Stomach (tissue), 8 donors: ENCODE measurements at regions not wholly inside any gene's neighbourhood (a gene's known extent, or its start where the extent isn't known, plus 50 kb on each side); places are given as distances from the start of the nearest gene placed in this dataset.

Experiments used
- DNase-seq, 2 donors: peaks; one replicate each; pipeline versions ENCODE4 v3.0.0 to v3.0.0-alpha.2; 2013 to 2019
- H3K27ac ChIP-seq, 5 donors: fragments of 200-600 bp in 4 of 5; sonication (generic) in 4 of 5; one replicate each; pipeline ENCODE4 v1.5.1; 2013 to 2019; ENCODE audit warnings: mild to moderate bottlenecking in 1 of 5, moderate library complexity in 1 of 5
- H3K27me3 ChIP-seq, 3 donors: fragments of 200-600 bp; sonication (generic); one replicate each; pipeline ENCODE4 v1.5.1; 2017 to 2019; ENCODE audit warnings: mixed run types in 1 of 3
- H3K36me3 ChIP-seq, 4 donors: fragments of 200-600 bp; sonication (generic); 1 replicate in 3 of 4; 2 replicates in 1 of 4; pipeline ENCODE4 v1.5.1; 2016 to 2019
- H3K4me1 ChIP-seq, 4 donors: fragments of 200-600 bp; sonication (generic); one replicate each; pipeline ENCODE4 v1.5.1; 2016 to 2019
- H3K4me3 ChIP-seq, 4 donors: fragments of 200-600 bp; sonication (generic) in 3 of 4; one replicate each; pipeline ENCODE4 v1.5.1; 2016 to 2019; ENCODE audit warnings: mild to moderate bottlenecking in 1 of 4
- H3K9me3 ChIP-seq, 4 donors: fragments of 200-600 bp; sonication (generic); one replicate each; pipeline ENCODE4 v1.5.1; 2016 to 2019
- EP300 ChIP-seq: sonication (generic); formaldehyde crosslinking; IDR thresholded peaks from one replicate; pipeline ENCODE4 v1.6.1; 2017; ENCODE audit warnings: antibody characterized with exemption
- POLR2A ChIP-seq, 4 donors: fragments of 450-650 bp; IDR thresholded peaks; one replicate each; pipeline ENCODE4 v1.6.1; 2016; ENCODE audit warnings: antibody characterized with exemption in 4 of 4, control low read depth in 2 of 4, mild to moderate bottlenecking in 1 of 4, moderate library complexity in 1 of 4
- POLR2AphosphoS5 ChIP-seq, 3 donors: sonication (generic); formaldehyde crosslinking; IDR thresholded peaks; one replicate each; pipeline ENCODE4 v1.6.1; 2016; ENCODE audit warnings: antibody characterized with exemption in 3 of 3
- WGBS, 5 donors: extraction: QIAGEN DNeasy Blood & Tissue Kit in 3 of 5; methylation state at CpG; one replicate each; pipeline versions ENCODE4 v1.1.5 to v1.1.7; 2013 to 2018; 5-methylcytosine and 5-hydroxymethylcytosine counted together
- intact Hi-C: fragments of 100-400 bp; cut with DNase I; formaldehyde crosslinking; loops from one replicate; pipeline ENCODE4 v1.15.1; 2023; ENCODE audit warnings: low total_unique reads
- TF ChIP-seq, protein P1 (sequence below), 7 experiments: fragments of 450-650 bp in 4 of 7; fragments of 200-600 bp in 3 of 7; sonication (generic) in 3 of 7; IDR thresholded peaks; one replicate each; pipeline ENCODE4 v1.5.1; 2016 to 2019; ENCODE audit warnings: antibody characterized with exemption in 7 of 7, control low read depth in 2 of 7, mild to moderate bottlenecking in 1 of 7
- donor health status: healthy with polysubstance abuse.
- donor health status: Bipolar disorder and iron deficiency.
- donor health status: healthy.

DNA sequence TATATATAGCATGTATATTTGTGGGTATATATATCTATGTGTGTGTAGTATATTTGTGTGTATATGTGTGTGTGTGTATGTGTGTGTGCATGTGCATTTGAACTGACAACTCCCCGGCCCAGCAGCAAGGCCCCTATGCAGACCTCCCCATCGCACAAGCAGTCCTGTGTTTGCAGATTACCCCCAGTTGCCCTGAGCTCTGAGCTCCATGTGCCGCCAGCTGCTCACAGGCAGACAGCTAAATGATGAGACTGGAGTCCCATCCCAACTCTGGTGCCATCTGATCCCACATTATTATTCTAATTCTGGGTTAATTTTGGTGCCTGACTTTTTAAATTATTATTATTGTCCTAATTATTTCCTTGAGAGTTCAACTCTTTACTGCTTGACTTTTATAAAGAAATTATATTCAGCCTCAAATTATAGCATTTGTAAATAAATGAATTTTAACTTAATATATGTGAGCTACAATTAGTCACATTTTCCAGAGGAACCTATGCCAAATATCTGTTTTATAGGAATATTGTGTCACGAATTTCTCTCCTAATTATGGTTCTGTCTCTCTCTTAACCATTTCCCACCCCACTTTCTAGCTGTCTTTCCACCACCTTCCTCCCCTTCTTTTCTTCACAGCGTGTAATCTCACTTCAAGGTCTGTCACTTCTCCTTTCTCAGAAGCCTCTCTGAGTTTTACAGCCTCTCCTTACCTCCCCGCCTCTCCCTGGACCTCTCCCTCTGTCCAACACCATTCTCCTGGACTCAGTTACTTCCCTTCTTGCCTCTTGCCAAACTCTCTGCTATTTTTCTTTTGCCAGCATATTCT lies 90.6 kb upstream of the SYNDIG1 start:
- H3K4me3 ChIP-seq = no peak overlapping the region
- H3K4me1 ChIP-seq = peaks cover 0 to 26% (median 8%) of the 10 kb centered on the region in 4 donors
- H3K9me3 ChIP-seq = no peaks in the 10 kb centered on the region
- peak overlapping the region in 2 of 5 donors; percentile 20 to 35 for H3K27ac ChIP-seq
- WGBS, 5 donors = 63 to 73% (median 65%) methylated on average over 6 of the region's 6 CpGs
- DNase-seq = no peak
- no peak for TF ChIP-seq POLR2A (IDR thresholded peaks at IDR 0.05)
- no peak for TF ChIP-seq EP300
- TF ChIP-seq, protein P1, sequence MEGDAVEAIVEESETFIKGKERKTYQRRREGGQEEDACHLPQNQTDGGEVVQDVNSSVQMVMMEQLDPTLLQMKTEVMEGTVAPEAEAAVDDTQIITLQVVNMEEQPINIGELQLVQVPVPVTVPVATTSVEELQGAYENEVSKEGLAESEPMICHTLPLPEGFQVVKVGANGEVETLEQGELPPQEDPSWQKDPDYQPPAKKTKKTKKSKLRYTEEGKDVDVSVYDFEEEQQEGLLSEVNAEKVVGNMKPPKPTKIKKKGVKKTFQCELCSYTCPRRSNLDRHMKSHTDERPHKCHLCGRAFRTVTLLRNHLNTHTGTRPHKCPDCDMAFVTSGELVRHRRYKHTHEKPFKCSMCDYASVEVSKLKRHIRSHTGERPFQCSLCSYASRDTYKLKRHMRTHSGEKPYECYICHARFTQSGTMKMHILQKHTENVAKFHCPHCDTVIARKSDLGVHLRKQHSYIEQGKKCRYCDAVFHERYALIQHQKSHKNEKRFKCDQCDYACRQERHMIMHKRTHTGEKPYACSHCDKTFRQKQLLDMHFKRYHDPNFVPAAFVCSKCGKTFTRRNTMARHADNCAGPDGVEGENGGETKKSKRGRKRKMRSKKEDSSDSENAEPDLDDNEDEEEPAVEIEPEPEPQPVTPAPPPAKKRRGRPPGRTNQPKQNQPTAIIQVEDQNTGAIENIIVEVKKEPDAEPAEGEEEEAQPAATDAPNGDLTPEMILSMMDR (IDR thresholded peaks at IDR 0.05) = no peak
- no peak for TF ChIP-seq POLR2AphosphoS5 (IDR thresholded peaks at IDR 0.05)
- no peaks in the 10 kb centered on the region for H3K27me3 ChIP-seq
- intact Hi-C loops = no loop called here
- H3K36me3 ChIP-seq = no peaks in the 10 kb centered on the region

DNA sequence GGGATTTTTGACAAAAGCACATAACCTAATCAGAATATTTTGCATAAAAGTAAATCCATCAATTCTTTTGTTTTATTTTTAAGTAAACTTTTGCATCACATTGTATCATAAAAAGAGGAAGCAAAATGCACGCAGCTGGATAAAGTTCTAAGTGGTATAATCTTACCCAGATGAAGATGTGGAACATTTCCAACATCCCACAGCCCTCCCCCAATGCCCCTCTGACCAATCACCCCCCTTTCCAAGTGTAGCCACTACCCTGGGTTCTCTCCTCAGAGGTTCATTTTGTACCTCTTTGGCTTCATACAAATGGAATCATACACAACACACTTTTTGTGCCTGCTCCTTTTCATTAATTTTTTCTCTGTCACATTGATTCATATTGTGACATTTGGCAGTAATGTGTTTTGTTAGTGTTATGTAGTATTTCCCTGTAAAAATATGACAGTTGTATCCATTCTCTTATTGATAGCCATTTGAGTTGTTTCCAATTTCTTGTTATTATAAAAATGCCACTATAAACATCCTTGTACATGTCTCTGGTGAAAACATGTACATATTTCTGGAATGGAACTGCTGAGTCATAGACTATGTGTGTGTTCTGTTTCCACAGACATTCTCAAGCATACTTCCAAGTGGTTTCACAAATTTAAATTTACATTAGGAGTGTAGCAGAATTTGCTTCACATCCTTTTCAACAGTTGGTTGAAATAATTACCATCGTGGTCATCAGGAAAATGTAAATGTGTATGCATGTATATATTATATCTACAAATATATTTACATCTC lies 92.9 kb upstream of the SYNDIG1 start:
- H3K4me3 ChIP-seq = no peak overlapping the region
- intact Hi-C loops = no loop called here
- peaks cover 0 to 10% (median 3%) of the 10 kb centered on the region in 4 donors for H3K4me1 ChIP-seq
- peak in 1 of 2 donors; percentile 44 for DNase-seq
- WGBS, 5 donors = 23 to 43% (median 29%) methylated on average over 2 of the region's 2 CpGs
- H3K27me3 ChIP-seq = no peaks in the 10 kb centered on the region
- TF ChIP-seq, protein P1 (IDR thresholded peaks at IDR 0.05) = no peak
- TF ChIP-seq POLR2AphosphoS5 (IDR thresholded peaks at IDR 0.05) = peak in 2 of 3 donors; percentile 8 to 40
- no peak for TF ChIP-seq POLR2A (IDR thresholded peaks at IDR 0.05)
- no peak for TF ChIP-seq EP300
- H3K27ac ChIP-seq = no peak overlapping the region
- no peaks in the 10 kb centered on the region for H3K9me3 ChIP-seq
- H3K36me3 ChIP-seq = no peaks in the 10 kb centered on the region

DNA sequence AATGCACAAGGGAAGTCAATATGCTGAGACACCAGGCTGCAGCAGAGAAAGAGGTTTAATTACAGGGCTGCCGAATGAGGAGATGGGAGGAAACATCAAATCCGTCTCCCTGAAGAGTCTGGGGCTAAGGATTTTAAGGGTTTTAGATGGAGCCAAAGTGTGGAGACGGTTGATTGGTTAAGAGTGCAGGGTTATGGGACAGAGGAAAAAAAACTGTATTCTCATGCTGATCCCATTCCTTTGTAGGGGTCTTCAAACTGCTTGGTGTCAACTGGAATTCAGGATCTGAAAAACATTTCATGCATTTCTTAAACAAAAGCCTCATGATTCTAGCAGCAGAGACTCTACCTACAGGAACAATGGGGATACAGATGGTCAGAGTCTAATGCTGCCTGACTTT lies 96.1 kb upstream of the SYNDIG1 start:
- H3K4me3 ChIP-seq = no peak overlapping the region
- H3K4me1 ChIP-seq = no peaks in the 10 kb centered on the region
- TF ChIP-seq POLR2AphosphoS5 (IDR thresholded peaks at IDR 0.05) (no peak), POLR2A (IDR thresholded peaks at IDR 0.05) (no peak), EP300 (no peak)
- TF ChIP-seq, protein P1 (IDR thresholded peaks at IDR 0.05) = no peak
- intact Hi-C loops = no loop called here
- no peaks in the 10 kb centered on the region for H3K27me3 ChIP-seq
- no peaks in the 10 kb centered on the region for H3K9me3 ChIP-seq
- no peak overlapping the region for H3K27ac ChIP-seq
- H3K36me3 ChIP-seq = no peaks in the 10 kb centered on the region
- WGBS, 5 donors = 74 to 90% (median 88%) methylated on average over 3 of the region's 3 CpGs
- DNase-seq = no peak

DNA sequence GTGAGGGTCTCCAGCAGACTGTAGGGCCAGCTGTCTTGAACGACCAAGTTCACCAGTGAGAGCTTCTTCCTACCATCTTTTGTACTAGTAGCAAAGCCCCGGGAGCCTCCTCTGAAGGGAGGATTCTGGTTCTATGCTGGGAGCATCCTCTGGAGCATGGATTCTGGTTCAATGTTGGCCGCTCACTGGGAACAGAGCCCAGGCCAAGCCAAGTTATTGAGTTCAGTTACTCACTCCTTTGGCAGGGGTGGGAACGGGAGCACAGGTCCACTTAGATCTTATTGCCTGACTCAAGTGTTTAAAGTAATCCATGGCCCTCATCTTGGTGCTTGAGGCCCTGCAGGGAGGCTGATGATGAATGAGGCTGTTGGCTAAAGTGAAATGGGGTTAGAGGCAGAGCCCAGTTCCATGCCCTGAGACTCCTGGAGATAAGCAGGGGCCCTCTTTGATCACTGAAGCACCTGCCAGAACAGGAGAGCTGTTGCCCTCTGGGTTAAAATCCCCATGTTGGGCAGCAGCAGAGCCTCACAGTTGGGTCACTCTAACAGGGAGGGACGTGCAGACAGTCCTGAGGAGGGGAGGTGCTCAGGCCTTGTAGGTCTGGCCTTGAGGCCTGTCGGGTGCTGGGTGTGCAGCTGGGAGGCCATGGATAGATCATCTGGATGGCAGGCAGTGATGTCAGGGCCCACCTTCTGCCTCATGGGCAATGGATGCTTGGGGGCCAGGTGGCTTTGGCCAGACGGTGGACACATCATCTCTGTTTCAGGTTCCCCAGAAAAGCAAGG lies 98.3 kb upstream of the SYNDIG1 start:
- no peak for DNase-seq
- no peaks in the 10 kb centered on the region for H3K27me3 ChIP-seq
- 88 to 95% (median 92%) methylated on average over 6 to 7 of the region's 7 CpGs for WGBS, 5 donors
- TF ChIP-seq POLR2A (IDR thresholded peaks at IDR 0.05) (no peak), POLR2AphosphoS5 (IDR thresholded peaks at IDR 0.05) (no peak), EP300 (no peak)
- TF ChIP-seq, protein P1 (IDR thresholded peaks at IDR 0.05) = no peak
- H3K4me3 ChIP-seq = no peak overlapping the region
- no peak overlapping the region for H3K27ac ChIP-seq
- H3K36me3 ChIP-seq = no peaks in the 10 kb centered on the region
- H3K4me1 ChIP-seq = no peaks in the 10 kb centered on the region
- H3K9me3 ChIP-seq = no peaks in the 10 kb centered on the region
- intact Hi-C loops = no loop called here
